ENCODE measurements at regions not wholly inside any gene's neighbourhood (a gene's known extent, or its start where the extent isn't known, plus 50 kb on each side); places are given as distances from the start of the nearest gene placed in this dataset.

DNA sequence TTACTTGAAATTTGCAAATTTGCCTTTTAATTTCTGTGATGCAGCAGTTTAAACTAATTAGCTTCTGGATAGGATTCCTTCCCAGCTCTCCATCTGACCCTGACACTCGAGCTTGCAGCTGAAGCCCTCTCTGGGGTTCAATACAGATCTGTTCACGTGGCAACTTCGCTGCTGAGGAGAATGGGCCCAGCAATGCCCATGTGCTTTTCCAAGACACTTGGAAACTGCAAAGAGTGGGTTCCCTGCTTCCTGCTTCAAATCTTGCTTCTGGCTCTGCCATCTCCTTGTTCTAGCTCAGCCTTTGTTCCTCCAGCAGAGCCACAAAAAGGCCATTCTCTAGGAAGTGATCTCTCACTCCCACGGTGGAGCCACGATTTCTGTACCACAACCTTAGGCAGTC is 50.0 kb upstream of the IRX6 start (continued):
- no peak for TF ChIP-seq TFE3 (CRISPR knock-in tag; IDR thresholded peaks at IDR 0.05)
- TF ChIP-seq HEY1 (CRISPR knock-in tag; IDR thresholded peaks at IDR 0.05; ENCODE audit: borderline replicate concordance), result no peak
- TF ChIP-seq ZNF239 (CRISPR knock-in tag; IDR thresholded peaks at IDR 0.05), result no peak
- TF ChIP-seq SRSF3 (IDR thresholded peaks at IDR 0.05; ENCODE audit: insufficient read depth, low read length), result no peak

Data from K562 (cell line).